Stimulated activated CD8-positive, alpha-beta memory T cell treated with anti-CD3 and anti-CD28 coated beads, Interleukin-2, amount 100 ng/mL, for 1 hour (primary cell): ENCODE measurements at regions not wholly inside any gene's neighbourhood (a gene's known extent, or its start where the extent isn't known, plus 50 kb on each side); places are given as distances from the start of the nearest gene placed in this dataset.
A peak's percentile ranks its signal among the peaks of the same experiment; 100 is the strongest.
"Not testable (repeated sequence)": the region's sequence is repeated elsewhere in the genome, so short reads cannot be mapped to it uniquely, and the experiment has no call there.

Experiments
- DNase-seq, 2 donors: peaks; one replicate each; pipeline ENCODE4 v3.0.0-alpha.2; 2020; ENCODE audit warnings: low read depth in 2 of 2

- no peak for DNase-seq
These were observed 53.1 kb upstream of the HMCN1 start for GRCh38 chr1:185681034-185681633.

DNA sequence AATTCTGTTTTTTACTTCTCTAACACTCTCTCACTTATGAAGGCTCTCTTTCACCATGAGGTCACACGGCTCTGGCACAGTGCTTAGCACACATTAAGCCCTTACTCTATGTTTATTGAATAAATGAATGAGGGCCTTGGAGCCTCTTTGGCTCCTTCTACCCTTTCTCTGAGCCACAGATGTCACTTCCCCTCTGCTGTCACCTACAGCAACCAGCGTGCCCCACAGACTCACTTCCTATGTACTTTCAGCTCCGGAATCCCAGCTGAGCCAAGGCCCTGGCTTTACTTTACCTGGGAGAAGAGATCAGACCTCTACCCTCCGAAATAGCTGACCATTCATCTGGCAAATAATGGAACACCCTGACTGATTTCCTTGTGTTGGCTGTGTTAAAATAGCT is 53.7 kb upstream of the HMCN1 start:
- DNase-seq: no peak

DNA sequence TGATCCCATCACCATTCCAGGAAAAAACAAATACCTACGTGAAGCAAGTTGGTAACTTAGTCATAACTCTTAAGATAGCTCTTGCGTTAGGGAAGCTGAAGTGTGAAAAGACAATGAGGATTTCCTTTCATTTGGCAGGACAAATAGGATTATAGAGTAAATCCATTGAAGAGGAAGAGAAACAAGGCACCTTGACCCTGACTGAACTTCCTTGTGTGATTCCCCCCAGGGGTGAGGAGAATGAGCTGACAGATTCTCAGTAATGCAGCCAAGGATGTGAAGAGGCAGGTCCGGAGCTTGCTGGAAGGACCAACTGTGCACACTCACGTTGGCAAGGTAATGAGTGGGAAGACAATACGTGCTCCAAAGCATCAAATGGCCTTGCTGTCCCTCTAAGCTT is 55.0 kb upstream of the HMCN1 start:
- DNase-seq: no peak

DNA sequence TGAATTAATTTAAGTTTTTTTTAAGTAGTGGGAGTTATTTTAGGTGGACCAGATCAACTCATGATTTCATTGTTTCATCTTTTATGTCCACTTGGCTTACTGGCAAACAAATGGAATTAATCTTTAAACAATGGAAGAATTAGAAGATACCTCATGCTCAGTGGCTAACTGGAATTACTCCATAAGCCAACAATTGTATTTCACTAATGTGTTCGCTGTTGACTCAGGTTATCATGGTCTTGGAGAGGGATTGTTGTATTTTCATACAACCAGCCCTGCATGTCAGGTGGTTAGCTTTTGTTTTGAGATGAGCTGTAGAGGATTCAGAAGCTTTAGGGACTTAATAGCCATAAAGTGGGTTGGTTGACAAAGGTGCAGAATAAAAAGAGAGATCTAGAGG is 57.2 kb upstream of the HMCN1 start:
- no peak for DNase-seq

GRCh38 chr1:185674201-185674600 is 60.0 kb upstream of the HMCN1 start:
- DNase-seq: no peak

GRCh38 chr1:185672719-185673360 is 61.4 kb upstream of the HMCN1 start:
- no peak for DNase-seq

GRCh38 chr1:185670187-185670627 is 64.0 kb upstream of the HMCN1 start:
- peak in 1 of 2 donors; percentile 32 for DNase-seq

DNA sequence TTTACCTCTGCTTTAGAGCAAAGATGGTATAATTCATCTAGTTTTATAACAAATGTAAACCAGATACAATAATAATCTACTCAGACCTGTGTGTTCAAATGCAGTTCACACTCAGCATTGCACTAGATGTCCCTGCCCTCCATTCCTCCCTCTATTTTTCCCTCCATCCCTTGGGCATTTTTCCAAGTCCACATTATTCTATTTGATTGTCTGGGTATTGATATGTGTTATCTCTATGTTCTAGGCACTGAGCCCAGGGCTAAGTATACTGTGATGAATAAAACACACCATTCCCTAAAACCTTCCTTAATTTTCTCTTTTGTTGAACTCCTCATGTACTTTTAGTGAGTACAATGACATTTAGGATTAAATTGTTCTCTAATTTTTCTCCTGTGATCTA is 66.2 kb upstream of the HMCN1 start:
- DNase-seq: no peak

DNA sequence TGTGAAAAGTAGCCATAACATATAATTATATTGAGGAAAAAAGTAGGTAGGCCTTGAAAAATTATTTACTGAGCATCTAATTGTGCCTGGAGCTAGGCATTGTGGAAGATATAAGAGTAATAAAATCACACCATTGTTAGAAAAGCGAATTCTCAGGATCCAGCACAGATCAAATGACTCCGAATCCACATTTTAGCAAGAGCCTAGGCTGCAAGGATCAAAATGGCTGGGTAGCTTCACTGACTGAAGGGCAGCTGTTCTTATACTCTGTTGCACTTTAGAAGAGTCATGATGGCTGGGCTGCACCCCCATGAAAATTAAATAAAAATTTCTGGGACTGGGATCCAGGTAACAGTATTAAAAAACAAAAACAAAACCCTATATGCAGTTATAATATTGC is 67.6 kb upstream of the HMCN1 start:
- no peak for DNase-seq

DNA sequence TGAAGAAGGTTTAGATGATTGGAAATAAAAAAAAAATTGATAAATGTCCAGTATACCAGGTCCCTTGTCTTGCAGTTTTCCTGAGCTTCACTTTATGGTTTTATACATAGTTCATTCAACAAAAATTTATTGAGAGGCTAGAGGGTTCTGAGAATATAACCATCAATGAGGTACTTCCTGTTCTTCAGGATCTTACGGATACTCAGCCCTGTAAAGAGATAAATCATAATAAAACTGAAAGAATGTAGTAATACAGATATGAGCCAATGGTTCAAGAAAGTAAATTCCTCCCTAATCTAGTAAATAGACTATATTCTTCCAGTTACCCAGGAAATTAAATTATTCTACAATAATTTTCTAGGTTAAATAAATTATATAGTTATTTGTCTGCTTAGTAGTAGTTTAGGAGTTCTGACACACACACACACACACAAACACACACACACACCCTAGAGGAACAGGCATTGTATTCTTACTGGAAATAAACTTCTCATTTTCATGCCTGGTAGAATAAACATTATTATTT is 70.4 kb upstream of the HMCN1 start:
- no peak for DNase-seq

GRCh38 chr1:185663332-185663731 is 70.9 kb upstream of the HMCN1 start:
- no peak for DNase-seq

DNA sequence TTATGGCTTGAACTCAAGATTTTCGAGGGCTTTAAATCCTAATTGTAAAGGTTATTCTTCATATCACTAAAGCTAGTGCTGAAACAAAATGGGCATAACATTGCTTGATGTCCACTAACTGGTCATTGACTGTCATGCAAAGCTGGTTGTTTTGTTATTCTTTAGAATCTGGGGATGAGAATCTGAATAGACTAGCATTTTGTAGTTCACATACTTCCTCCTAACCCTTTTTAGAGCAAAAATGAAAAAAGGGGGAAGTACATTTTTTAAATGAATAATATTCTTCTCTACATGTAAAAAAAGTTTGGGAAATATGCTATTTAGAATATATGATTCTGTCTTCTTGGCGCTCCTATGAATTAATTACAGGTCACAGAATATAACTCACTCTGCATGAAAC is 72.2 kb upstream of the HMCN1 start:
- DNase-seq: no peak

DNA sequence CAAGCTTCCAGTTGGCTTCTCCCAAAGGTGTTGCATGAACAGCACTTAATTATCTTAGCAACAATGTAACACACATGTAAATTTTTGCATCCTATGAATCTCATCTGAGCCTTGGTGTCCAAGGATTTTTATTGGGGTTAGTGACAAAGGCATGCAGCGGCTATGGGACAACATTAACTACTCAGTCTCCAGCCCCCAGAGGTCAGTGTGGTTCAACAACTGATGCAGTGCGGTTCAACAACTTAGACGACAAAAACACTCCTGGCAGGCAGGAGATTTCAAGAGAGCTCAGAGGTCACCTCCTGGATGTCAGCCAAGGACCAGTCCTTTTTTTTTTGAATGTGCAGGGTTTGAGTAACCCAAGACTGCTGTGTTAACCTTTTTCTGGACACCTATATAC is 77.5 kb upstream of the HMCN1 start:
- DNase-seq: no peak

DNA sequence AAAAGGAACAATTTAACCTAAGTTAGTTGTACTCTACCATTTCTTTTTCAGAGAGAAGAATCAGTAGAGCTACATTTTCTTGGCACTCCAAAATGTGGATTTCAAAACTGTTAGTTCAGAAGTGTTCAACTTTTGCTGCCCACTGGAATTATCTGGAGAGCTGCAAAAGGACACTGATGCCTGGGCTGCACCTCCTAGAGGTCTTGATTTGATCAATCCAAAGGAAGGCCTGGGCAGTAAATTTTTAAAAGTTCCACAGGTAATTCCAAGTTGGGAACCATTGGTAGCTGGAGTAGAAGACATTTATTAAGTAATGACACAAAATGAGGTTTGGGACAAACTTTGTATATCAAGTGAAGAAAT is 79.3 kb upstream of the HMCN1 start:
- DNase-seq: no peak

DNA sequence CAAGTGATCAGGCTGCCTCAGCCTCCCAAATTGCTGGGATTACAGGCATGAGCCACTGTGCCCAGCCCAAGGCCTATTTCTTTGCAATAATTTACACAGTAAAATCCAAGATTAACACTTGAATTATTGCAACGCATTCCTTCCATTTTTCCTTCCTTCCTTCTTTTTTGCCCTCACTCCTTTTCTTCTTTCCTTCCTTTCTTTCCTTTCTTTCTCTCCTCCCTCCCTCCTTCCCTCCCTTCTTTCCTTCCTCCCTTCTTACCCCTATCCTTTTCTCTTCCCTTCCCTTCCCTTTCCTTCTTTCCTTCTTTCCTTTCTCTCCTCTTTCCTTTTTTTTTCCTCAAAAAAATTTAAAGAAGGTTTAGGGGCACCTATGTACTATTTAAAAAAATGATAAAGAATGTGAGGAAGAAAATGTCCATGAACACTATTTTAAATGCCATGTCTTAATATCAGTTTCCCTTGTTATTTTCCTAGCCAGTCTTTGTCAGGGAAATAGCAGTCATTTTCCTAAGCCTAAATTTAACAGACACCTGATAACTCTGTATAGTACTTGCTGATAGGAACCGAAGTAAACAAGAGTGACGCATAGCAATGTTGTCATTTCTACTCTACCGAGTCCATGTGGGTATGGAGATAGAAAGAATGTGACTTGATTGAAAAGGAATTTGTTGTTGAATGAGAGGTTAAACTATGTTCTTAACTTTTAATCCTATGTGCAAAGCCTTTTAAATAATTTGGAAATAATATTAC is 79.8 kb upstream of the HMCN1 start:
- DNase-seq: no peak

DNA sequence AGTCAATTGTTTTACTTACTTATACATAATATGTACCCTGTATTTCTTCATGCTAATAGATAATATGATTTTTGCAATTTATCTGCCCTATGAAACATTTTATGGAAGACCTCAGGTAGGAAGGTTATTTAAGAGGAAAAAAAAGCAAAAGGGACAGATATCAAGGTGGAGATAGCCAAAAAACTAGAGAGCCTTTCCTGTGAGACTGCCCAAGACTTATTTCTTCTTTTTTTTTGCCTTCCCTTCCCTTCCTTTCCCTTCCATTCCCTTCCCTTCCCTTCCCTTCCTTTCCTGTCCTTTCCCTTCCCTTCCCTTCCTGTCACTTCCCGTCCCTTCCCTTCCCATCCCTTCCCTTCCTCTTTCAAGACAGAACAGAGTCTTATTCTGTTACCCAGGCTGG is 80.6 kb upstream of the HMCN1 start:
- DNase-seq: no peak

GRCh38 chr1:185652348-185652747 is 81.8 kb upstream of the HMCN1 start:
- DNase-seq: no peak

GRCh38 chr1:185650602-185651230 is 83.5 kb upstream of the HMCN1 start:
- DNase-seq: no peak

GRCh38 chr1:185648858-185649589 is 85.2 kb upstream of the HMCN1 start:
- DNase-seq: no peak

GRCh38 chr1:185647597-185648267 is 86.5 kb upstream of the HMCN1 start:
- not testable (repeated sequence) for DNase-seq

- DNase-seq: no peak
These were observed 87.9 kb upstream of the HMCN1 start for GRCh38 chr1:185646202-185646683.
